Neural cell (in vitro differentiated cells): ENCODE measurements at regions not wholly inside any gene's neighbourhood (a gene's known extent, or its start where the extent isn't known, plus 50 kb on each side); places are given as distances from the start of the nearest gene placed in this dataset.

Experiments
- CTCF ChIP-seq: fragments of 450-650 bp; IDR thresholded peaks from 2 replicates; pipeline ENCODE4 v1.5.1; 2014; ENCODE audit warnings: antibody characterized with exemption, mild to moderate bottlenecking, moderate library complexity; ENCODE audit not compliant: poor library complexity, severe bottlenecking
- EP300 ChIP-seq: fragments of 450-650 bp; conservative IDR thresholded peaks from 2 replicates; pipeline ENCODE4 v1.6.1; 2014; ENCODE audit warnings: antibody characterized with exemption, mild to moderate bottlenecking, moderate library complexity; ENCODE audit not compliant: poor library complexity, severe bottlenecking
- EZH2 ChIP-seq: fragments of 200-600, 300-800 bp; shearing (Covaris generic), sonication (generic); IDR thresholded peaks from 2 replicates; pipeline ENCODE4 v1.6.1; 2014; ENCODE audit warnings: antibody characterized with exemption, low read length, borderline replicate concordance, mild to moderate bottlenecking; ENCODE audit not compliant: insufficient read depth, poor library complexity, severe bottlenecking
- MXI1 ChIP-seq: fragments of 450-650 bp; conservative IDR thresholded peaks from 2 replicates; pipeline ENCODE4 v1.6.1; 2014; ENCODE audit warnings: antibody characterized with exemption, mild to moderate bottlenecking; ENCODE audit not compliant: poor library complexity, severe bottlenecking
- POLR2AphosphoS5 ChIP-seq: IDR thresholded peaks from 2 replicates; pipeline ENCODE4 v1.6.1; 2012
- RAD21 ChIP-seq: fragments of 450-650 bp; conservative IDR thresholded peaks from 2 replicates; pipeline ENCODE4 v1.6.1; 2014; ENCODE audit warnings: antibody characterized with exemption, mild to moderate bottlenecking, moderate library complexity
- REST ChIP-seq: IDR thresholded peaks from 2 replicates; pipeline ENCODE4 v1.6.1; 2012; ENCODE audit warnings: borderline replicate concordance

GRCh38 chr18:54712306-54712705 lies 116.0 kb upstream of the RAB27B start:
- TF ChIP-seq MXI1 (no peak), EZH2 (no peak), CTCF (no peak), REST (no peak), POLR2AphosphoS5 (no peak), EP300 (no peak), RAD21 (no peak)
